H1 (cell line): ENCODE measurements at regions not wholly inside any gene's neighbourhood (a gene's known extent, or its start where the extent isn't known, plus 50 kb on each side); places are given as distances from the start of the nearest gene placed in this dataset.

Source experiments
- BCL11A ChIP-seq, 2 experiments: IDR thresholded peaks; one replicate each; pipeline ENCODE4 v1.6.1; 2011; ENCODE audit warnings: low read depth in 2 of 2, low read length in 2 of 2, mild to moderate bottlenecking in 2 of 2
- CHD7 ChIP-seq: fragments of 300-600 bp; sonication (generic); IDR thresholded peaks from 2 replicates; pipeline ENCODE4 v1.7.1; 2012; ENCODE audit warnings: low read length, moderate library complexity, mild to moderate bottlenecking, inconsistent platforms; ENCODE audit not compliant: insufficient replicate concordance
- CTCF ChIP-seq, 3 experiments: IDR thresholded peaks; 1 replicate in 2 of 3; 2 replicates in 1 of 3; pipeline versions ENCODE4 v1.5.1 to v1.6.1; 2011; ENCODE audit warnings: low read length in 3 of 3, mild to moderate bottlenecking in 3 of 3, inconsistent platforms in 2 of 3, low read depth in 1 of 3, moderate library complexity in 1 of 3; ENCODE audit not compliant: insufficient read depth in 1 of 3; ENCODE audit errors: control extremely low read depth in 1 of 3
- FOSL1 ChIP-seq: IDR thresholded peaks from 2 replicates; pipeline ENCODE4 v1.6.1; 2011; ENCODE audit warnings: mild to moderate bottlenecking, low read depth, low read length, moderate library complexity; ENCODE audit not compliant: insufficient read depth
- GABPA ChIP-seq: IDR thresholded peaks from 2 replicates; pipeline ENCODE4 v1.6.1; 2011; ENCODE audit warnings: mild to moderate bottlenecking, low read length, moderate library complexity, borderline replicate concordance; ENCODE audit not compliant: insufficient read depth
- KDM4A ChIP-seq: IDR thresholded peaks from one replicate; pipeline ENCODE4 v1.7.1; 2012; ENCODE audit warnings: low read depth, mild to moderate bottlenecking, moderate library complexity, low read length, inconsistent platforms; ENCODE audit not compliant: severe bottlenecking
- POLR2A ChIP-seq, 2 experiments: IDR thresholded peaks; 1 replicate in 1 of 2; 2 replicates in 1 of 2; pipeline ENCODE4 v1.6.1; 2011; ENCODE audit warnings: low read depth in 2 of 2, low read length in 2 of 2, mild to moderate bottlenecking in 2 of 2; ENCODE audit errors: control extremely low read depth in 1 of 2
- RBBP5 ChIP-seq: IDR thresholded peaks from 2 replicates; pipeline ENCODE4 v1.7.1; 2012; ENCODE audit warnings: low read depth, mild to moderate bottlenecking, inconsistent platforms, low read length, moderate library complexity, borderline replicate concordance
- SP2 ChIP-seq: IDR thresholded peaks from 2 replicates; pipeline ENCODE4 v1.6.1; 2012; ENCODE audit warnings: mild to moderate bottlenecking, low read length, inconsistent platforms
- TCF12 ChIP-seq: IDR thresholded peaks from 2 replicates; pipeline ENCODE4 v1.6.1; 2011; ENCODE audit warnings: low read depth, mild to moderate bottlenecking, low read length

- no peak for TF ChIP-seq CHD7
- TF ChIP-seq FOSL1: no peak
- no peak for TF ChIP-seq BCL11A (IDR thresholded peaks at IDR 0.05; ENCODE audit: low read depth in 2 of 2, low read length in 2 of 2)
- no peak for TF ChIP-seq POLR2A (IDR thresholded peaks at IDR 0.05; ENCODE audit: control extremely low read depth in 1 of 2, low read depth in 2 of 2, low read length in 2 of 2)
- no peak for TF ChIP-seq GABPA
- TF ChIP-seq TCF12: no peak
- no peak for TF ChIP-seq CTCF (IDR thresholded peaks at IDR 0.05; ENCODE audit: control extremely low read depth in 1 of 3, insufficient read depth in 1 of 3, low read depth in 1 of 3, low read length in 3 of 3)
- no peak for TF ChIP-seq SP2
- TF ChIP-seq RBBP5: no peak
- TF ChIP-seq KDM4A: no peak
Measured at GRCh38 chr4:1549638-1550035, 134.5 kb downstream of the FAM53A start (continued).
